SH-SY5Y (cell line): ENCODE measurements at regions not wholly inside any gene's neighbourhood (a gene's known extent, or its start where the extent isn't known, plus 50 kb on each side); places are given as distances from the start of the nearest gene placed in this dataset.

Experiments used
- GATA2 ChIP-seq: IDR thresholded peaks from 2 replicates; pipeline ENCODE4 v1.6.1; 2011; ENCODE audit warnings: mild to moderate bottlenecking, low read depth, low read length
- GATA3 ChIP-seq: IDR thresholded peaks from 2 replicates; pipeline ENCODE4 v1.6.1; 2011; ENCODE audit warnings: low read depth, mild to moderate bottlenecking, low read length, moderate library complexity

GRCh38 chr1:80468356-80468755, 1332.4 kb upstream of the ADGRL2 start:
- TF ChIP-seq GATA2 (no peak), GATA3 (no peak)
